HepG2 (cell line): ENCODE measurements at regions not wholly inside any gene's neighbourhood (a gene's known extent, or its start where the extent isn't known, plus 50 kb on each side); places are given as distances from the start of the nearest gene placed in this dataset.

Source experiments
- MEIS2 ChIP-seq: sonication (generic); formaldehyde crosslinking; IDR thresholded peaks from 2 replicates; pipeline ENCODE4 v1.9.0; 2021; ENCODE audit warnings: mild to moderate bottlenecking, missing genetic modification reagents
- NAIF1 ChIP-seq: sonication (generic); formaldehyde crosslinking; IDR thresholded peaks from 2 replicates; pipeline ENCODE4 v1.5.0; 2020; ENCODE audit warnings: mild to moderate bottlenecking, missing genetic modification reagents, borderline replicate concordance

DNA sequence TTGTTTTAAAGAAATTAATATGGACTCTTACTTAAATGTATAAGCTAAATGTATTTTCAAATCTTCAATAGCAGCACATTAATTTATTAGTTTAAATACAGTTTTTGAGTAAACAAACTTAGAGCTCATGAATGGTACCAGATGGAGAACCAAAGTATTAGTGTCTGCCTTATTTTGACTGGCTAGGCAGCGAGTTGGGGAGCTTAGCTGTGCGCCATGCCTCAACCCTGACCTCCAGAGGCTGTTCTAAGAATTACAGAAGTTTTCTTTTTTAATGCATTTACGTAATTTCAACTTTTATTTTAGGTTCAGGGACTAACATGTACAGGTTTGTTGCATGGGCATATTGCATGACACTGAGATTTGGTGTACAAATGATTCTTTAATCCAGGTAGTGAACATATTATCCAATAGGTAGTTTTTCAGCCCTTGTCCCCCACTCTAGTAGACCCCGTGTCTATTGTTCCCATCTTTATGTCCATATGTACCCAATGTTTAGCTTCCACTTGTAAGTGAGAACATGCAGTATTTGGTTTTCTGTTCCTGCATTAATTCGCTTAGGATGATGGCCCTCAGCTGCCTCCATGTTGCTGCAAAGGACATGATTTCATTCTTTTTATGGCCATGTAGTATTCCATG, 166.8 kb downstream of the IQUB start:
- TF ChIP-seq MEIS2 = no peak
- TF ChIP-seq NAIF1 (CRISPR knock-in tag) = no peak
